Ovary (tissue), 3 donors: ENCODE measurements at regions not wholly inside any gene's neighbourhood (a gene's known extent, or its start where the extent isn't known, plus 50 kb on each side); places are given as distances from the start of the nearest gene placed in this dataset.

Experiments
- CTCF ChIP-seq, 3 donors: fragments of 450-650 bp in 2 of 3; fragments of 200-600 bp in 1 of 3; IDR thresholded peaks; one replicate each; pipeline versions ENCODE4 v1.5.1 to v1.8.0; 2016 to 2022; ENCODE audit warnings: antibody characterized with exemption in 3 of 3, mild to moderate bottlenecking in 1 of 3
- EP300 ChIP-seq: sonication (generic); formaldehyde crosslinking; IDR thresholded peaks from one replicate; pipeline ENCODE4 v1.6.1; 2017; ENCODE audit warnings: antibody characterized with exemption
- donor health status: DM: no; HTN: no; CAD: no.

- no peak for TF ChIP-seq CTCF (IDR thresholded peaks at IDR 0.05)
- TF ChIP-seq EP300 = no peak
Observed at GRCh38 chr12:115421796-115422709, 738.1 kb upstream of the TBX3 start.
